MM.1S (cell line): ENCODE measurements at regions not wholly inside any gene's neighbourhood (a gene's known extent, or its start where the extent isn't known, plus 50 kb on each side); places are given as distances from the start of the nearest gene placed in this dataset.

ENCODE experiments used
- DNase-seq: peaks from one replicate; pipeline ENCODE4 v3.0.0-alpha.2; 2015
- H2AFZ ChIP-seq: fragments of 300-600 bp; sonication (generic); 2 replicates; pipeline ENCODE4 v1.6.0; 2016; ENCODE audit warnings: antibody characterized with exemption, low read length
- H3F3A ChIP-seq: fragments of 300-600 bp; sonication (generic); 2 replicates; pipeline ENCODE4 v1.6.1; 2016; ENCODE audit warnings: mild to moderate bottlenecking, antibody characterized with exemption, low read length, moderate library complexity, mixed read lengths; ENCODE audit not compliant: insufficient read depth
- H3K27ac ChIP-seq: fragments of 300-600 bp; sonication (generic); 2 replicates; pipeline ENCODE4 v1.5.1; 2016; ENCODE audit warnings: mild to moderate bottlenecking, low read length
- H3K27me3 ChIP-seq: fragments of 300-600 bp; sonication (generic); replicated peaks from 2 replicates; pipeline ENCODE4 v1.6.0; 2016; ENCODE audit warnings: low read length; ENCODE audit not compliant: insufficient read depth
- H3K36me3 ChIP-seq: fragments of 300-600 bp; sonication (generic); replicated peaks from 2 replicates; pipeline ENCODE4 v1.6.1; 2016; ENCODE audit warnings: mild to moderate bottlenecking, low read length, mixed read lengths; ENCODE audit not compliant: insufficient read depth
- H3K4me1 ChIP-seq: fragments of 300-600 bp; sonication (generic); 2 replicates; pipeline ENCODE4 v1.6.1; 2016; ENCODE audit warnings: low read length, mixed read lengths
- H3K4me2 ChIP-seq: fragments of 300-600 bp; sonication (generic); 2 replicates; pipeline ENCODE4 v1.6.0; 2016; ENCODE audit warnings: low read depth, low read length
- H3K4me3 ChIP-seq: fragments of 300-600 bp; sonication (generic); 2 replicates; pipeline ENCODE4 v1.5.1; 2016; ENCODE audit warnings: low read length, mixed read lengths
- H3K79me2 ChIP-seq: fragments of 300-600 bp; sonication (generic); 2 replicates; pipeline ENCODE4 v1.6.1; 2016; ENCODE audit warnings: mixed run types, low read length, mixed read lengths
- H3K9ac ChIP-seq: fragments of 300-600 bp; sonication (generic); 2 replicates; pipeline ENCODE4 v1.6.1; 2016; ENCODE audit warnings: low read length, mixed read lengths
- H3K9me2 ChIP-seq: fragments of 300-600 bp; sonication (generic); replicated peaks from 2 replicates; pipeline ENCODE4 v1.6.1; 2016; ENCODE audit warnings: mild to moderate bottlenecking, low read length, mixed read lengths; ENCODE audit not compliant: insufficient read depth
- H3K9me3 ChIP-seq: fragments of 300-600 bp; sonication (generic); replicated peaks from 2 replicates; pipeline ENCODE4 v1.6.1; 2016; ENCODE audit warnings: mild to moderate bottlenecking, low read length, mixed read lengths; ENCODE audit not compliant: insufficient read depth
- H4K20me1 ChIP-seq: fragments of 300-600 bp; sonication (generic); 2 replicates; pipeline ENCODE4 v1.6.1; 2016; ENCODE audit warnings: mild to moderate bottlenecking, low read length, moderate library complexity, mixed read lengths; ENCODE audit not compliant: insufficient read depth
- CTCF ChIP-seq: fragments of 300-600 bp; sonication (generic); IDR thresholded peaks from 2 replicates; pipeline ENCODE4 v1.5.1; 2016; ENCODE audit warnings: antibody characterized with exemption, low read length, mixed read lengths
- EZH2 ChIP-seq: fragments of 300-600 bp; sonication (generic); optimal IDR thresholded peaks from 2 replicates; pipeline ENCODE3; 2017; ENCODE audit warnings: low read depth, mild to moderate bottlenecking, antibody characterized with exemption, low read length, mixed read lengths
- EZH2phosphoT487 ChIP-seq: fragments of 300-600 bp; sonication (generic); IDR thresholded peaks from 2 replicates; pipeline ENCODE4 v1.6.1; 2018; ENCODE audit warnings: antibody characterized with exemption, low read length

GRCh38 chr15:100803171-100803440 lies 76.5 kb upstream of the ALDH1A3 start:
- TF ChIP-seq CTCF (no peak), EZH2 (no peak), EZH2phosphoT487 (no peak)
- H3K27ac ChIP-seq = no peak overlapping the region
- H3K9me2 ChIP-seq = no peaks in the 10 kb centered on the region
- no peaks in the 10 kb centered on the region for H3K79me2 ChIP-seq
- H2AFZ ChIP-seq = no peak overlapping the region
- no peak for DNase-seq
- no peak overlapping the region for H3K4me3 ChIP-seq
- no peak overlapping the region for H3K9ac ChIP-seq
- H3K4me2 ChIP-seq = no peak overlapping the region
- no peaks in the 10 kb centered on the region for H3K9me3 ChIP-seq
- H3K27me3 ChIP-seq = no peaks in the 10 kb centered on the region
- H3K4me1 ChIP-seq = no peaks in the 10 kb centered on the region
- no peaks in the 10 kb centered on the region for H3F3A ChIP-seq
- no peaks in the 10 kb centered on the region for H3K36me3 ChIP-seq
- no peaks in the 10 kb centered on the region for H4K20me1 ChIP-seq

GRCh38 chr15:100806157-100806556 lies 73.5 kb upstream of the ALDH1A3 start:
- Histone ChIP-seq H3F3A (no peaks in the 10 kb centered on the region), H3K27ac (no peak overlapping the region), H3K9me3 (no peaks in the 10 kb centered on the region), H2AFZ (no peak overlapping the region), H3K79me2 (no peaks in the 10 kb centered on the region), H3K4me3 (no peak overlapping the region), H3K27me3 (no peaks in the 10 kb centered on the region), H4K20me1 (no peaks in the 10 kb centered on the region), H3K36me3 (no peaks in the 10 kb centered on the region), H3K9ac (no peak overlapping the region), H3K9me2 (no peaks in the 10 kb centered on the region), H3K4me1 (no peaks in the 10 kb centered on the region), H3K4me2 (no peak overlapping the region)
- TF ChIP-seq CTCF = no peak
- TF ChIP-seq EZH2 = no peak
- no peak for DNase-seq

- no peaks in the 10 kb centered on the region for H3K36me3 ChIP-seq
- no peak for TF ChIP-seq EZH2phosphoT487
- TF ChIP-seq EZH2 = no peak
- no peak for TF ChIP-seq CTCF
- no peak overlapping the region for H2AFZ ChIP-seq
- no peak for DNase-seq
- no peaks in the 10 kb centered on the region for H3K9me3 ChIP-seq
- H3K27me3 ChIP-seq = no peaks in the 10 kb centered on the region
- no peak overlapping the region for H3K9ac ChIP-seq
- H3K4me2 ChIP-seq = no peak overlapping the region
- H4K20me1 ChIP-seq = no peaks in the 10 kb centered on the region
- no peaks in the 10 kb centered on the region for H3K9me2 ChIP-seq
- no peak overlapping the region for H3K27ac ChIP-seq
- H3F3A ChIP-seq = no peaks in the 10 kb centered on the region
- no peak overlapping the region for H3K4me3 ChIP-seq
- no peaks in the 10 kb centered on the region for H3K79me2 ChIP-seq
- H3K4me1 ChIP-seq = no peaks in the 10 kb centered on the region
Measured at GRCh38 chr15:100807028-100807427, 72.6 kb upstream of the ALDH1A3 start.

- no peak overlapping the region for H2AFZ ChIP-seq
- H3K9me2 ChIP-seq = no peaks in the 10 kb centered on the region
- no peaks in the 10 kb centered on the region for H3K79me2 ChIP-seq
- H4K20me1 ChIP-seq = no peaks in the 10 kb centered on the region
- H3K9me3 ChIP-seq = no peaks in the 10 kb centered on the region
- no peak overlapping the region for H3K4me3 ChIP-seq
- no peaks in the 10 kb centered on the region for H3K4me1 ChIP-seq
- TF ChIP-seq CTCF (no peak), EZH2phosphoT487 (no peak), EZH2 (no peak)
- H3F3A ChIP-seq = no peaks in the 10 kb centered on the region
- H3K27ac ChIP-seq = no peak overlapping the region
- no peak overlapping the region for H3K9ac ChIP-seq
- H3K4me2 ChIP-seq = no peak overlapping the region
- no peak for DNase-seq
- H3K27me3 ChIP-seq = no peaks in the 10 kb centered on the region
- H3K36me3 ChIP-seq = no peaks in the 10 kb centered on the region
Measured at GRCh38 chr15:100808691-100809090, 70.9 kb upstream of the ALDH1A3 start.
